ENCODE measurements at regions not wholly inside any gene's neighbourhood (a gene's known extent, or its start where the extent isn't known, plus 50 kb on each side); places are given as distances from the start of the nearest gene placed in this dataset.
"Not testable (repeated sequence)": the region's sequence is repeated elsewhere in the genome, so short reads cannot be mapped to it uniquely, and the experiment has no call there.

DNA sequence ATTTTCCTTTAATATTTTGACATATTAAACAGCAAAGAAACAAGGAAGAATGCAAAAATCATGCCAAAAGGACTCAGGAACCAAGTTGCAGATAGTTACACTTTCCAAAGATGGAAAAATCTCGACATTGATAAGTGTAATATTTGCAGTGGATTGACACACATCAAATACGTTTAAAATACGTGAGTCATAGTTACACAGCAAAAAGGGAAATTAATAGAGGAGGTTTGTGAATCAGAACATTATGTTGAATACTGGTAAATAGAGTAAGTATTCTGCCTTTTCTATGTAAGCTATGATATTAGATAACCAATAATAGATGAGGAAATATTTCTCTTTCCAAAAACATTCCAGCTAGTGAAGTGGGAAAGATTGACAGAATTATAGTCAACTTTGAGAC is 1761.3 kb upstream of the IGFBP7 start:
- Histone ChIP-seq H3K4me3 (no peak overlapping the region), H3K36me3 (no peaks in the 10 kb centered on the region), H3K9me3 (no peaks in the 10 kb centered on the region), H3K27ac (no peak overlapping the region), H3K27me3 (no peaks in the 10 kb centered on the region), H3K4me1 (ENCODE audit: insufficient read depth) (no peaks in the 10 kb centered on the region)
- DNase-seq, result no peak
- intact Hi-C loops (cut with DNase I), result no loop called here
- WGBS, 3 donors, result 78 to 89% (median 88%) methylated on average over 3 of the region's 3 CpGs
- TF ChIP-seq CTCF (IDR thresholded peaks at IDR 0.05), result no peak
- TF ChIP-seq EP300 (IDR thresholded peaks at IDR 0.05), result no peak
- no peak for TF ChIP-seq POLR2A (IDR thresholded peaks at IDR 0.05)

DNA sequence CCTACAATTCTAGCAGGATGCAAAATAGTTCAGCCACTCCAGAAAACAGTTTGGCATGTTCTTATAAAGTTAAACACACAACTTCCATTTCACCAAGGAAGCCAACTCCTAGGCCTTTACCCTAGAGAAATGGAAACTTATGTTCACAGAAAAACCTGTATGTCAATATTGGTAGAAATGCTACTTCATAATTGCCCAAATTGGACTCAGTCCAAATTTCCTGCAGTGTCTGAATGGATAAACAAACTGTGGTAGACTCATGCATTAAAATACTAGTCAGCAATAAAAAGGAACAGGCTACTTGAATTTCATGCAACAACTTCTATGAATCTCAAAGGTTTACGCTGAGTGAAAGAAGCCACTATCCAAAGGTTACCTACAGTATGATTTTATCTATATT is 1738.8 kb upstream of the IGFBP7 start:
- DNase-seq, result no peak
- 88 to 96% (median 91%) methylated on average over 1 of the region's 1 CpG for WGBS, 3 donors
- no peak overlapping the region for H3K4me3 ChIP-seq
- H3K4me1 ChIP-seq (ENCODE audit: insufficient read depth), result no peaks in the 10 kb centered on the region
- H3K36me3 ChIP-seq, result no peaks in the 10 kb centered on the region
- no peaks in the 10 kb centered on the region for H3K27me3 ChIP-seq
- intact Hi-C loops (cut with DNase I), result no loop called here
- no peaks in the 10 kb centered on the region for H3K9me3 ChIP-seq
- no peak overlapping the region for H3K27ac ChIP-seq
- TF ChIP-seq EP300 (IDR thresholded peaks at IDR 0.05), result no peak

GRCh38 chr4:58843455-58843854 is 1733.3 kb upstream of the IGFBP7 start:
- H3K9me3 ChIP-seq, result no peaks in the 10 kb centered on the region
- H3K36me3 ChIP-seq, result no peaks in the 10 kb centered on the region
- H3K4me3 ChIP-seq, result no peak overlapping the region
- no peak overlapping the region for H3K27ac ChIP-seq
- H3K27me3 ChIP-seq, result no peaks in the 10 kb centered on the region
- no peak for TF ChIP-seq CTCF (IDR thresholded peaks at IDR 0.05)
- no peak for TF ChIP-seq POLR2A (IDR thresholded peaks at IDR 0.05)
- no peak for TF ChIP-seq EP300 (IDR thresholded peaks at IDR 0.05)
- H3K4me1 ChIP-seq (ENCODE audit: insufficient read depth), result no peaks in the 10 kb centered on the region
- no peak for DNase-seq
- intact Hi-C loops (cut with DNase I), result no loop called here

- H3K9me3 ChIP-seq, result no peaks in the 10 kb centered on the region
- H3K4me1 ChIP-seq (ENCODE audit: insufficient read depth), result no peaks in the 10 kb centered on the region
- H3K27ac ChIP-seq, result no peak overlapping the region
- no peaks in the 10 kb centered on the region for H3K36me3 ChIP-seq
- H3K4me3 ChIP-seq, result no peak overlapping the region
- H3K27me3 ChIP-seq, result no peaks in the 10 kb centered on the region
- DNase-seq, result no peak
- TF ChIP-seq CTCF (IDR thresholded peaks at IDR 0.05), result no peak
- no peak for TF ChIP-seq EP300 (IDR thresholded peaks at IDR 0.05)
- no peak for TF ChIP-seq POLR2A (IDR thresholded peaks at IDR 0.05)
- WGBS, 3 donors, result 39 to 77% (median 55%) methylated on average over 1 of the region's 1 CpG
- intact Hi-C loops (cut with DNase I), result no loop called here
These were observed 1722.9 kb upstream of the IGFBP7 start for GRCh38 chr4:58833126-58833525.

DNA sequence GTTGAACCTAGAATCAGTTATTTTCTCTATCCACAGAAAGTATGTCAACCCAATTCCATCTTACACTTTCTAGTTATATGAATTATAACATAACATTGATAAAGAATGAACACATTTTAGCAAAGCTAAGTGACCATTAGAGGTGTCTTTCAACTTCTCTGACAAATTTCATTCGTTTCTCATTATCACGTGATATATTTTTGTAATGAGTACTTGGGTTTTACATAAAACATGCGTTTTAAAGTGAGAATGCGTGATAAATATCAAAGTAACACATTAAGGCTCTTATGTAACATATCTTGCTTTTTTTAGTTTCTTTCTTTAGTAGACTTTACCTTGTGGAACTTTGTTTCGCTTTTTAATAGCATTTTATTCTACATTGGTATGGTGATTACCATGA is 1715.1 kb upstream of the IGFBP7 start:
- intact Hi-C loops (cut with DNase I), result no loop called here
- no peak for DNase-seq
- TF ChIP-seq POLR2A (IDR thresholded peaks at IDR 0.05) (no peak), CTCF (IDR thresholded peaks at IDR 0.05) (no peak), EP300 (IDR thresholded peaks at IDR 0.05) (no peak)
- no peak overlapping the region for H3K27ac ChIP-seq
- H3K4me1 ChIP-seq (ENCODE audit: insufficient read depth), result no peaks in the 10 kb centered on the region
- H3K27me3 ChIP-seq, result no peaks in the 10 kb centered on the region
- no peak overlapping the region for H3K4me3 ChIP-seq
- H3K36me3 ChIP-seq, result no peaks in the 10 kb centered on the region
- 82 to 85% (median 83%) methylated on average over 5 of the region's 5 CpGs for WGBS, 3 donors
- H3K9me3 ChIP-seq, result no peaks in the 10 kb centered on the region

DNA sequence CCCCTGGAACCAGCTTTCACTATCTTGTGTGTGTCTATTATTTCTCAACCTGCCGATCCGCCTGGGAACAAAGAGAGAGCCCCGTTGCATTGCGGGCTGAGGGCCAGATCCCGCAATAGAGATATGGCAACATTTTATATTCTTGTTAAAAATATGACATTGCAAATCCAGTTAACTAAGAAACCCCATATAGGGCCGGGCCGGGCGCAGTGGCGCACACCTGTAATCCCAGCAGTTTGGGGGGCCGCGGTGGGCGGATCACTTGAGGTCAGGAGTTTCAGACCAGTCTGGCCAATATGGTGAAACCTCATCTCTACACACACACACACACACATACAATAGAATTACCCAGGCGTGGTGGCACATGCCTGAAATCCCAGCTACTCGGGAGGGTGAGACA is 1708.4 kb upstream of the IGFBP7 start:
- DNase-seq, result not testable (repeated sequence)

More for the DNA sequence above, 1708.4 kb upstream of the IGFBP7 start:
- H3K4me1 ChIP-seq (ENCODE audit: insufficient read depth); H3K27me3 ChIP-seq; H3K4me3 ChIP-seq; intact Hi-C loops (cut with DNase I); H3K9me3 ChIP-seq; H3K27ac ChIP-seq; H3K36me3 ChIP-seq: not testable (repeated sequence)
- 90 to 95% (median 94%) methylated on average over 14 of the region's 14 CpGs for WGBS, 3 donors
